Activated CD4-positive, alpha-beta T cell treated with anti-CD3 and anti-CD28 coated beads for 36 hours (primary cell): ENCODE measurements at regions not wholly inside any gene's neighbourhood (a gene's known extent, or its start where the extent isn't known, plus 50 kb on each side); places are given as distances from the start of the nearest gene placed in this dataset.
"Not testable (repeated sequence)": the region's sequence is repeated elsewhere in the genome, so short reads cannot be mapped to it uniquely, and the experiment has no call there.

Source experiments
- ATAC-seq: fragments of 200-7000 bp; cut with Tn5 transposase; one replicate; pipeline ENCODE4 v1.10.0; 2021; ENCODE audit warnings: mild to moderate bottlenecking, moderate library complexity
- CTCF ChIA-PET: fragments of 350-600 bp; sonication (Branson Sonifier 250); formaldehyde crosslinking; loops from one replicate; lab custom pipeline; 2021; ENCODE audit warnings: antibody characterized with exemption; lab: Charles Lee
- POLR2A ChIA-PET: fragments of 350-600 bp; sonication (Branson Sonifier 250); formaldehyde crosslinking; loops from one replicate; lab custom pipeline; 2021; ENCODE audit warnings: antibody characterized with exemption, inconsistent platforms; lab: Charles Lee
- DNase-seq: peaks from one replicate; pipeline ENCODE4 v3.0.0-alpha.2; 2020
- H3K27ac Mint-ChIP-seq: one replicate; pipeline ENCODE4 v1.8.0; 2021; ENCODE audit warnings: mixed read lengths
- H3K27me3 Mint-ChIP-seq: one replicate; pipeline ENCODE4 v1.8.0; 2021; ENCODE audit warnings: mixed read lengths
- H3K36me3 Mint-ChIP-seq: one replicate; pipeline ENCODE4 v1.8.0; 2021; ENCODE audit warnings: low read depth, mixed read lengths
- H3K4me1 Mint-ChIP-seq: one replicate; pipeline ENCODE4 v1.8.0; 2021; ENCODE audit warnings: mixed read lengths
- H3K4me3 Mint-ChIP-seq: one replicate; pipeline ENCODE4 v1.8.0; 2021; ENCODE audit warnings: mild to moderate bottlenecking, moderate library complexity, mixed read lengths
- H3K9me3 Mint-ChIP-seq: one replicate; pipeline ENCODE4 v1.8.0; 2021; ENCODE audit warnings: low read depth, mixed read lengths
- intact Hi-C, 2 experiments: fragments of 100-400 bp; cut with DNase I in 1 of 2; cut with micrococcal nuclease in 1 of 2; formaldehyde crosslinking; loops; one replicate each; pipeline versions ENCODE4 v1.14.2 to v1.15.1; 2022 to 2024; cut with DNase I, micrococcal nuclease

DNA sequence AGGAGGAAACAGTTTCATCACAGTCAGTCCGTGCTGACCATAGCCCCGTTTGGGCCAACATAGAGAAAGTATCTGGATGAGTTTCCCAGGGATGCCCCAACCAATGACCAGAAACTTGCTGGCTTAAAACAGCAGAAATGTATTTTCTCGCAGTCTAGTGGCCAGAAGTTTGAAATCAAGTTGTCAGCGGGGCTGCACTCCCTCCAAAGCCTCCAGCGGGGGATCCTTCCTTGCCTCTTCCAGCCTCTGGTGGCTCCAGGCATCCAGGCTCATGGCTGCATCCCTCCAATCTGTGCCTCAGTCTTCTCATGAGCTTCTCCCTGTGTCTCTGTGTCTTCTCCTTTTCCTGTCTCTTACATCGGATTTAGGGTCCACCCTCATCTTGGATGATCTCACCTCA, 89.6 kb upstream of the CTBP2 start:
- Mint-ChIP-seq H3K4me3 (no peak overlapping the region), H3K4me1 (no peaks in the 10 kb centered on the region), H3K9me3 (peaks cover 2% of the 10 kb centered on the region), H3K36me3 (no peaks in the 10 kb centered on the region), H3K27me3 (peaks cover 3% of the 10 kb centered on the region), H3K27ac (no peak overlapping the region)
- ChIA-PET POLR2A (no interaction called here), CTCF (no interaction called here)
- no peak for DNase-seq
- ATAC-seq = no peak
- intact Hi-C loops = no loop called here

DNA sequence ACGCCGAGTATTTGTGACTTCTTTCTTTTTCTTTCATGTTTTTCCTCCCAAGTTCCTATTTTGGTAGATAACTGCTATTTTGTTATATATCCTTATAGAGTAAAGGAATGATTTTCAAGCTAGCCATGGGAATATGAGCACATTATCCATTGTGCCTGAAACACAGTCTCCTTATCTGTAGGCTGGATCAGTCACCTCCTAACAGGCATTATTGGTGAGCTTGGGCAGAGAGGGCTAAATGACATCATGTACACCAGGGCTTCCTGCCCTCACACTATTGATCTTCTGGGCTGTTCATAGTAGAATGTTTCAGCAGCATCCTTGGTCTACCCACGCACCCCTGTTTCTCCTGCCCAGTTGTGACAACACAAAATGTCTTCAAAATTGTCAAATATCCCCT, 88.1 kb upstream of the CTBP2 start:
- Mint-ChIP-seq H3K4me3 (no peak overlapping the region), H3K4me1 (no peaks in the 10 kb centered on the region), H3K9me3 (peaks cover 2% of the 10 kb centered on the region), H3K27me3 (peaks cover 3% of the 10 kb centered on the region), H3K27ac (no peak overlapping the region), H3K36me3 (no peaks in the 10 kb centered on the region)
- CTCF ChIA-PET = no interaction called here
- no peak for ATAC-seq
- POLR2A ChIA-PET = no interaction called here
- intact Hi-C loops = no loop called here
- no peak for DNase-seq

DNA sequence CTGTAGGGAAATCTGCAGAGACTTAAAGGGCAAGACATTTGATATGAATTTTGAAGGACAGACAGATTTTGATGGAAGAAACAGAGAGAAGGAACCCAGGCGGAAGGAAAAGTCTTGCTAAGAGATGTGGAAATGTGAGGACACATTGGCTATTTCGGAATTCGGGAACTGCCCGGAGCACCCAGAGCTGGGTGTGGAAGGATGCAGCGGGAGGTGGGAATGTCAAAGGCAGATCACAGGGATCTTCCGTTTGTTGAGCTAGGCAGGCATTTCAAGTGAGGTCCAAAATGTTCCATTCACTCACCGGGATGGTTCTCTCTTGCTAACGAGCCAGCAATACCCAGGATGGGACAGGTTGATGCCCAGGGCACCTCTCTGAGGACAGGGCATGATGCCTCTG, 87.2 kb upstream of the CTBP2 start:
- H3K4me3 Mint-ChIP-seq = no peak overlapping the region

DNA sequence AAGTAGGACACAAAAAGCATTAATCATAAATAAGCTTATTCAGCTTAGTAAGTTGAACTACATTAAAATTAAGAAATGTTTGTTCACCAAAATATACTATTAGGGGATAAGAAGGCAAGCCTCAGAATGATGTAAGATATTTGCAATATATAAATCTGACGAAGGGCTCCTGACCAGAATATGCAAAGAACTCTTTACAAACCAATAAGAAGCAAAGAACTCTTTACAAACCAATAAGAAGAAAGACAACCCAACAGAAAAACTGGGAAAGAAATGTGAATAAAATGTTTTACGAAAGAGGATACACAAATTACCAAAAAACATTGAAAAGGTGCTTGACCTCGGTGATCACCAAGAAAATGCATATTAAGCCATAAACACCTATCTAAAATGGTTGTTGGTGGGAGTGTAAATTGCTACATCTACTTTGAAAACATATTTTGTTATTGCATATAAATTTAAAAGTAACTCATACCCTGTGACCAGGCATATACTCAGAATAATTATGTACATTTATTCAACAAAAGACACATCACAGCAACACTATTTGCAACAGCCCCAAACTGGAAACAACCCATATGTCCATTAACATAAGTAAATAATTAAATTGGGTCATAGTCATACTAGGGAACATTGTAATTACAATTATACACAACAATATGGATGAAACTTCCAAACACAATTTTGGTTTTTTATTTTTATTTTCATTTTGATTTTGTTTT, 83.3 kb upstream of the CTBP2 start:
- Mint-ChIP-seq H3K4me1 (no peaks in the 10 kb centered on the region), H3K4me3 (no peak overlapping the region), H3K36me3 (no peaks in the 10 kb centered on the region), H3K27ac (no peak overlapping the region), H3K9me3 (peaks cover 2% of the 10 kb centered on the region), H3K27me3 (peaks cover 2% of the 10 kb centered on the region)
- CTCF ChIA-PET = interaction anchor here (1.1 kb wide), 1 partner anchor 14 kb away, joined by 3 read pairs; no protein-coding TSS in a partner anchor
- ATAC-seq (no peak), DNase-seq (no peak)
- POLR2A ChIA-PET = no interaction called here
- intact Hi-C loops = no loop called here

More for the DNA sequence above, 87.2 kb upstream of the CTBP2 start:
- peaks cover 2% of the 10 kb centered on the region for H3K9me3 Mint-ChIP-seq
- DNase-seq (no peak), ATAC-seq (no peak)
- no peak overlapping the region for H3K27ac Mint-ChIP-seq
- intact Hi-C loops = no loop called here
- no peaks in the 10 kb centered on the region for H3K36me3 Mint-ChIP-seq
- H3K4me1 Mint-ChIP-seq = no peaks in the 10 kb centered on the region
- ChIA-PET POLR2A (no interaction called here), CTCF (no interaction called here)
- H3K27me3 Mint-ChIP-seq = peaks cover 2% of the 10 kb centered on the region

DNA sequence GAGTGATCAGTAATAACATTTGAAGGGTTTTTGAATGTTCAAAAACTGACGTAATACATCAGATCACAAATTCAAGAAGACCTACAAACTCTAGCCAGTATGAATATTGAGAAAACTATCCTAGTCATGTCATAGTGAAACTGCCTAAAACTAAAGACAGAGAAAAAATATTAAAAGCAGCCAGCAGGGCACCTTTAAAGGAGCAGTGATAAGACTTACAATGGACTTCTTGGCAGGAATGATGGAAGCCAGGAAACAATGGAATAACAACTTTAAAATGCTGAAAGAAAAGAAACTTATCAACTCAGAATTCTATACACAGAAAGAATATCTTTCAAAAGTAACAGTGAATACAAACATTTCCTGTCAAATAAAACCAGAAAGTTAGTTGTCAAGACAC, 78.3 kb upstream of the CTBP2 start:
- H3K4me1 Mint-ChIP-seq = no peaks in the 10 kb centered on the region
- DNase-seq (no peak), ATAC-seq (no peak)
- CTCF ChIA-PET = no interaction called here
- H3K36me3 Mint-ChIP-seq = no peaks in the 10 kb centered on the region
- peaks cover 6% of the 10 kb centered on the region for H3K27me3 Mint-ChIP-seq
- H3K27ac Mint-ChIP-seq = no peak overlapping the region
- POLR2A ChIA-PET = no interaction called here
- intact Hi-C loops = no loop called here
- H3K4me3 Mint-ChIP-seq = no peak overlapping the region
- peaks cover 12% of the 10 kb centered on the region for H3K9me3 Mint-ChIP-seq

DNA sequence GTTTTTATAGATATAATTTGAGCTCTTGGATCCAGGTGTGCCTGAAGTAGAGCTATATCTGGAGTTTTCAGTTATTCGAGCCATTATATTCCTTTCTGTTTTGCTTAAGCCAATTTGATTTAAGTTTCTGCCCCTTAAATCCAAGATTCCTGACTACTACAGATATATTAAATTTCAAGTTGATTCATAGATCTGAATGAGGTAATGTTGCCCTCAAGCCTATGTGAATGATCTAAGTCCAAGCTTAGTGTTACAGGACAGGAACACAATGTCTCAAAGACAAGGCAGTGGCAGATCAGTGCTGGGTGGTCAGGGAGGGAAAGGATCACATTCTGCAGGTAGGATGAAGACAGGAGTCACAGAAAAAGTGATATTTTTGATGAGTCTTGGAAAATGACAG, 75.7 kb upstream of the CTBP2 start:
- H3K4me3 Mint-ChIP-seq = no peak overlapping the region
- no peak overlapping the region for H3K27ac Mint-ChIP-seq
- POLR2A ChIA-PET = no interaction called here
- H3K36me3 Mint-ChIP-seq = no peaks in the 10 kb centered on the region
- CTCF ChIA-PET = no interaction called here
- DNase-seq (no peak), ATAC-seq (no peak)
- no peaks in the 10 kb centered on the region for H3K4me1 Mint-ChIP-seq
- peaks cover 10% of the 10 kb centered on the region for H3K27me3 Mint-ChIP-seq
- H3K9me3 Mint-ChIP-seq = peaks cover 12% of the 10 kb centered on the region
- intact Hi-C loops = no loop called here

DNA sequence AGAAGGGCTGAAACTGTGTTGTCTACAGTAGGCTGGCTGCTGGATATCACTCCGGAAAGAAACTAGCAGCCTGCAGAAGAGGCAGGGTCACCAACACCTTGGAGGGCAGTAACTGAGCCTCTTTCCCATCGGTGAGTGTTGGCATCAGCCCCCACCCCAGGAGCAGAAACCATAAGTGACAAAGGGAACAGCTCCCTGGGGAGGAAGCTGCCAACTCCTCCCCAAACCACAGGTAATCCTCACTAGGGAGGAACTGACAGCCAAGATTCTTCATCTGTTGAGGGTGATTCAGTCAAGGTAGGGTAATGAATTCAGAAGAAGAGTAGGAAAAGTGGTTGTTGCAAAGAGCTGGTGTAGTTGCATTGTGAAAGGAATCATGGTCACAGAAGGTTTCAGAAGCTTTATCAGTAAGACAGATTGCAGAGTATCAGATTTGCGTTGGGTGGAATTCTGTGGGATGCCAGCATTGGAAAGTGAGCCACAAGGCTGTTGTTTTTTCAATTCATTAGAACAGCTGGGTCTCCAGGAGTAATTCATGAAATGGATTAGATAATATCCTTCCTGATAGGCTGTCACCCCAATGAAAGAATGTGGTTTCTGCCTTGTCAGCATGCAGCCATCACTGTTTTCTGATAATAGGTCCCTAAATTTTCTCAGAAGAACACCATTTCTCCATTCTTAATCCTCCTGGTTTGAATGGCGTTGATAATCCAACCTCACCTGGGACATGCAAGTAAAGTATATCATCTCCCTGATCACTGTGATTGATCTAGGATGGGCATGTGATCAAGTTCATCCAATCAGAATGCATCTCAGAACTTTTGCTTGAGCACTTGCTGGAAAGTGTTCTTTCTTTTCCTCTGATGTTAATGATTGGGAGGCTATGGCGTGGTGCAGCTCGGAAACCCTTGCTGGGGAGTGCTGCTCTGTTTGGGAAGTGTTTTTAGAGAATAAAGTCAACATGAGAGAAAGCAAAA, 75.0 kb upstream of the CTBP2 start:
- peaks cover 12% of the 10 kb centered on the region for H3K9me3 Mint-ChIP-seq
- CTCF ChIA-PET = no interaction called here
- intact Hi-C loops = no loop called here
- H3K27me3 Mint-ChIP-seq = peaks cover 10% of the 10 kb centered on the region
- DNase-seq (no peak), ATAC-seq (no peak)
- H3K36me3 Mint-ChIP-seq = no peaks in the 10 kb centered on the region
- H3K4me3 Mint-ChIP-seq = no peak overlapping the region
- no peaks in the 10 kb centered on the region for H3K4me1 Mint-ChIP-seq
- POLR2A ChIA-PET = no interaction called here
- H3K27ac Mint-ChIP-seq = no peak overlapping the region

DNA sequence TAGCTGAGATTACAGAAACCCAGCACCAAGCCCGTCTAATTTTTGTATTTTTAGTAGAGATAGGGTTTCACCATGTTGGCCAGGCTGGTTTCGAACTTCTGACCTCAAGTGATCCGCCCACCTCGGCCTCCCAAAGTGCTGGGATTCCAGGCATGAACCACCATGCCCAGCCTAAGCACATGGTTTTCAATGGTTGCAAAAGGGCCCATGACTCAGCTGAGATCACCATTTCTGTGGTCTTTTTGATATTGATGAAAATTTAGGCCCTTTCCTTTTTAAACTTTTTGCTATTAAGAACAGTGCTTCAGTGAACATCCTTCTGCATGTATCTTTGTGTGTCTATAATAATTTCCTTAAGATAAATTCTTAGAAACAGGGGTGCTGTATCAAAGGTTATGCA, 74.2 kb upstream of the CTBP2 start:
- DNase-seq, CTCF ChIA-PET, H3K27ac Mint-ChIP-seq, POLR2A ChIA-PET, ATAC-seq, H3K36me3 Mint-ChIP-seq, H3K4me3 Mint-ChIP-seq, H3K4me1 Mint-ChIP-seq, intact Hi-C loops: not testable (repeated sequence)
- Mint-ChIP-seq H3K27me3 (peaks cover 12% of the 10 kb centered on the region), H3K9me3 (peaks cover 12% of the 10 kb centered on the region)

DNA sequence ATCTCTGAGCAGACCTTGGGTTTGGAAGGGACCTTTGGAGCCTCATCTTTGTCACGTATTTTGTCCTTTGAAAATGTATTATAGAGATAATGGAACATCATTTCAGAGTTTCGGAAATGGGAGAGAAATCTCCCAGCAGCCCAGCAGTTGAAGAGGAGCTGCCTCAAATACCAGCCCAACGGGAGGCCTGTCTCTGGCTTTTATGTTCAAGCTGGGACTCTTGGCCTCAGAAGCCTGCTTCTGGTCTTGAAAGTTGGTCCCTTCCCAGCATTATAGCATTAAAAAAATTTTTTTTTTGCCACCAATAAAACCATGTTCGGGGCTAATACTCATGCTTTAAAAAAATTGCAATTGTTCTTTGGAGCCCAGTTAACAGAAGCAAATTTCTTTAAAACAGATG, 73.4 kb upstream of the CTBP2 start:
- POLR2A ChIA-PET = no interaction called here
- H3K36me3 Mint-ChIP-seq = no peaks in the 10 kb centered on the region
- CTCF ChIA-PET = no interaction called here
- H3K9me3 Mint-ChIP-seq = peaks cover 10% of the 10 kb centered on the region
- no peak for ATAC-seq
- no peak overlapping the region for H3K4me3 Mint-ChIP-seq
- no peaks in the 10 kb centered on the region for H3K4me1 Mint-ChIP-seq
- no peak for DNase-seq
- no peak overlapping the region for H3K27ac Mint-ChIP-seq
- H3K27me3 Mint-ChIP-seq = peaks cover 12% of the 10 kb centered on the region
- intact Hi-C loops = no loop called here

DNA sequence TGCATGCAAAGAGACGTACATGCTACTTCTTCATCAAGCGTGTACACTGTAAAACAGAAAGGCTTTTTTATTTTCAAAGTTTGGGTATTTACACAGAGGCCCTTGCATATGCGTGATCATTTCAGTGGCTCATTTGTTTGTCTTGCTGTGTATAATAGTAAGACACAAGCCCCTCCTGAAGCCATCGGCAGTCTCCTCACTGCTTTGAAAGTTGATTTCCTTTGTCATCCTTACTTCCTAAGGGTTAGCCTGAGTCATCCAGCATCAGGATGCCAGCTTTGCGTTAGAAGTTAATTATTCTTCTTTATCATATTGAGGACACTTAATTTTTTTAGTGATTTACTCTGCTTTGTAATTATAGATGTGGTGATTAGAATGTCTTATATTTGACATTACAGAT, 72.5 kb upstream of the CTBP2 start:
- H3K27ac Mint-ChIP-seq = no peak overlapping the region
- ATAC-seq (no peak), DNase-seq (no peak)
- no peak overlapping the region for H3K4me3 Mint-ChIP-seq
- peaks cover 12% of the 10 kb centered on the region for H3K27me3 Mint-ChIP-seq
- H3K9me3 Mint-ChIP-seq = peaks cover 3% of the 10 kb centered on the region
- intact Hi-C loops = no loop called here
- CTCF ChIA-PET = no interaction called here
- POLR2A ChIA-PET = no interaction called here
- no peaks in the 10 kb centered on the region for H3K4me1 Mint-ChIP-seq
- H3K36me3 Mint-ChIP-seq = no peaks in the 10 kb centered on the region

DNA sequence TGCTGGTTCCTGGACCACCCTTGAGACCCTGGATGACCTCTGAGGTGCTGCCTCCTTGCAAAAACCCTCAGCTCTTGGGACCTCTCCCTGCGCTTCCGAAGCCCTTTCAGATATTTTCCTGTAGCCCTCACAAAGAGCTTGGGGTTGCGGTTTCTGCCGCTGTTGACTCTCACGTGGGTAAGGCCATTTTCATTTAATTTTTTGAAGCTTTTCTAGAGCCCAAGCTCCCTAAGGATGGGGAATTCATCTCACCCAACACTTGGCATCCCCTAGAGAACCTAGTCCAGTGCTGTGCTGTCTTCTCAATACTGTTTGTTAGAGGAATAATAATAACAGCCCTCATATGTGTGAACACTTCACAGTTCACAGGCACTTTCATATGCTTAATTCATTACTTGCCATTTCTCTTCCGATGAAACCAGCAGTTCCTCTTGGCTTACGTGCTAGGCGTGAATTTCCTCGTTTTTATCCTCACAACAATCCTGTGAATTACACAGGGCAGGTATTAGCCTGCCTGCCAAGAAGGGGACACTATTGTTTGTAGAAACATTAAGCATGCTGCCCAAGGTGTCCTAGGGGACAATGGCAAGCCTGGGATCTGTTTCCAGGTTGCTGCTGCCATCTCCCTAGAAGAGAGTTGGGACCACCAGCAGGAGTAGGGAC, 71.6 kb upstream of the CTBP2 start:
- Mint-ChIP-seq H3K36me3 (no peaks in the 10 kb centered on the region), H3K9me3 (peaks cover 2% of the 10 kb centered on the region), H3K27me3 (peaks cover 12% of the 10 kb centered on the region), H3K4me1 (no peaks in the 10 kb centered on the region), H3K4me3 (no peak overlapping the region), H3K27ac (no peak overlapping the region)
- DNase-seq = no peak
- intact Hi-C loops = no loop called here
- POLR2A ChIA-PET = no interaction called here
- CTCF ChIA-PET = no interaction called here
- ATAC-seq = no peak
